ENCODE measurements at regions not wholly inside any gene's neighbourhood (a gene's known extent, or its start where the extent isn't known, plus 50 kb on each side); places are given as distances from the start of the nearest gene placed in this dataset.
"Not testable (repeated sequence)": the region's sequence is repeated elsewhere in the genome, so short reads cannot be mapped to it uniquely, and the experiment has no call there.

GRCh38 chr18:2148823-2149222 lies 422.5 kb downstream of the METTL4 start:
- no peak overlapping the region for H3K4me3 ChIP-seq (ENCODE audit: low read depth, low read length)
- TF ChIP-seq CTCF (IDR thresholded peaks at IDR 0.05; ENCODE audit: insufficient read depth, low read depth, low read length), result no peak
- DNase-seq (ENCODE audit: low read depth), result no peak

- TF ChIP-seq CTCF (IDR thresholded peaks at IDR 0.05; ENCODE audit: insufficient read depth, low read depth, low read length), result no peak
- no peak for DNase-seq (ENCODE audit: low read depth)
- no peak overlapping the region for H3K4me3 ChIP-seq (ENCODE audit: low read depth, low read length)
Observed at GRCh38 chr18:2150566-2150965, 420.7 kb downstream of the METTL4 start.

GRCh38 chr18:2154278-2154677 lies 417.0 kb downstream of the METTL4 start:
- TF ChIP-seq CTCF (IDR thresholded peaks at IDR 0.05; ENCODE audit: insufficient read depth, low read depth, low read length), result no peak
- DNase-seq (ENCODE audit: low read depth), result no peak
- no peak overlapping the region for H3K4me3 ChIP-seq (ENCODE audit: low read depth, low read length)

- no peak overlapping the region for H3K4me3 ChIP-seq (ENCODE audit: low read depth, low read length)
- no peak for DNase-seq (ENCODE audit: low read depth)
- TF ChIP-seq CTCF (IDR thresholded peaks at IDR 0.05; ENCODE audit: insufficient read depth, low read depth, low read length), result no peak
Observed at GRCh38 chr18:2164644-2165550, 406.4 kb downstream of the METTL4 start.

GRCh38 chr18:2166876-2167275 lies 404.4 kb downstream of the METTL4 start:
- DNase-seq (ENCODE audit: low read depth); H3K4me3 ChIP-seq (ENCODE audit: low read depth, low read length): not testable (repeated sequence)

GRCh38 chr18:2168022-2168421 lies 403.3 kb downstream of the METTL4 start:
- no peak for DNase-seq (ENCODE audit: low read depth)
- no peak for TF ChIP-seq CTCF (IDR thresholded peaks at IDR 0.05; ENCODE audit: insufficient read depth, low read depth, low read length)

GRCh38 chr18:2169656-2170055 lies 401.6 kb downstream of the METTL4 start:
- DNase-seq (ENCODE audit: low read depth), result no peak
- no peak for TF ChIP-seq CTCF (IDR thresholded peaks at IDR 0.05; ENCODE audit: insufficient read depth, low read depth, low read length)
- H3K4me3 ChIP-seq (ENCODE audit: low read depth, low read length), result no peak overlapping the region

More at GRCh38 chr18:2168022-2168421, 403.3 kb downstream of the METTL4 start:
- no peak overlapping the region for H3K4me3 ChIP-seq (ENCODE audit: low read depth, low read length)

Data from fibroblast of villous mesenchyme (primary cell).